ENCODE measurements at regions not wholly inside any gene's neighbourhood (a gene's known extent, or its start where the extent isn't known, plus 50 kb on each side); places are given as distances from the start of the nearest gene placed in this dataset.

GRCh38 chr2:47664817-47665216, 94.0 kb upstream of the KCNK12 start:
- Histone ChIP-seq H3K4me3 (no peak overlapping the region), H3K27ac (no peak overlapping the region), H3K36me3 (no peaks in the 10 kb centered on the region), H3K9me3 (no peaks in the 10 kb centered on the region), H3K27me3 (no peaks in the 10 kb centered on the region), H3K4me1 (no peaks in the 10 kb centered on the region)
- DNase-seq (no peak), ATAC-seq (no peak)
- 62% methylated on average over 4 of the region's 7 CpGs for WGBS (ENCODE audit: insufficient coverage, low coverage, low lambda C conversion rate, missing lambda C conversion rate)
- intact Hi-C loops (cut with DNase I): no loop called here
- TF ChIP-seq, protein P1, sequence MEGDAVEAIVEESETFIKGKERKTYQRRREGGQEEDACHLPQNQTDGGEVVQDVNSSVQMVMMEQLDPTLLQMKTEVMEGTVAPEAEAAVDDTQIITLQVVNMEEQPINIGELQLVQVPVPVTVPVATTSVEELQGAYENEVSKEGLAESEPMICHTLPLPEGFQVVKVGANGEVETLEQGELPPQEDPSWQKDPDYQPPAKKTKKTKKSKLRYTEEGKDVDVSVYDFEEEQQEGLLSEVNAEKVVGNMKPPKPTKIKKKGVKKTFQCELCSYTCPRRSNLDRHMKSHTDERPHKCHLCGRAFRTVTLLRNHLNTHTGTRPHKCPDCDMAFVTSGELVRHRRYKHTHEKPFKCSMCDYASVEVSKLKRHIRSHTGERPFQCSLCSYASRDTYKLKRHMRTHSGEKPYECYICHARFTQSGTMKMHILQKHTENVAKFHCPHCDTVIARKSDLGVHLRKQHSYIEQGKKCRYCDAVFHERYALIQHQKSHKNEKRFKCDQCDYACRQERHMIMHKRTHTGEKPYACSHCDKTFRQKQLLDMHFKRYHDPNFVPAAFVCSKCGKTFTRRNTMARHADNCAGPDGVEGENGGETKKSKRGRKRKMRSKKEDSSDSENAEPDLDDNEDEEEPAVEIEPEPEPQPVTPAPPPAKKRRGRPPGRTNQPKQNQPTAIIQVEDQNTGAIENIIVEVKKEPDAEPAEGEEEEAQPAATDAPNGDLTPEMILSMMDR (IDR thresholded peaks at IDR 0.05): no peak
- TF ChIP-seq POLR2A (IDR thresholded peaks at IDR 0.05): no peak

DNA sequence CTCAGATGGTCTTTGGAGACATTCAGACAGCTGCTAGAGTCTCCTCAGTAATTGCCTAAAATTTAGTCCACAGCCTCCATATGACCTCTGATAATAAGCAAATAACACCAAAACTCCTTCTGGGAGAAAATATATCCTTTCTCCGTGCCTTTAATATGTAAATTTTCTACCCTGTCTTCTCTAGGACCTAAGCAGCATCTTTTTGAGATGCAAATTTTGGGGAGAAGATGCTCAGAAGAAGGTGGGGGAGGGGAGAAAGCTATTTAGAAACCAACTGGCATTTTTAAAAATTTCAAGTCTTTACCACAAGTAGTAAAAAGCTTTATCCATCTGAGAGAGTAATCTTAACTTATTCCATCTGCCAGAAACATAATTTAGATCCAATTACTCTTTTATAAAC, 91.8 kb upstream of the KCNK12 start:
- Histone ChIP-seq H3K4me3 (no peak overlapping the region), H3K27me3 (no peaks in the 10 kb centered on the region), H3K9me3 (no peaks in the 10 kb centered on the region), H3K27ac (no peak overlapping the region), H3K4me1 (no peaks in the 10 kb centered on the region), H3K36me3 (no peaks in the 10 kb centered on the region)
- DNase-seq (no peak), ATAC-seq (no peak)
- 32% methylated on average over 1 of the region's 1 CpG for WGBS (ENCODE audit: insufficient coverage, low coverage, low lambda C conversion rate, missing lambda C conversion rate)
- intact Hi-C loops (cut with DNase I): no loop called here
- TF ChIP-seq POLR2A (IDR thresholded peaks at IDR 0.05): no peak
- TF ChIP-seq, protein P1 (IDR thresholded peaks at IDR 0.05): no peak

GRCh38 chr2:47661310-47661709, 90.5 kb upstream of the KCNK12 start:
- Histone ChIP-seq H3K36me3 (no peaks in the 10 kb centered on the region), H3K9me3 (no peaks in the 10 kb centered on the region), H3K4me3 (no peak overlapping the region), H3K27ac (no peak overlapping the region), H3K4me1 (no peaks in the 10 kb centered on the region), H3K27me3 (no peaks in the 10 kb centered on the region)
- ATAC-seq (no peak), DNase-seq (no peak)
- 69% methylated on average over 3 of the region's 6 CpGs for WGBS (ENCODE audit: insufficient coverage, low coverage, low lambda C conversion rate, missing lambda C conversion rate)
- intact Hi-C loops (cut with DNase I): no loop called here
- TF ChIP-seq, protein P1 (IDR thresholded peaks at IDR 0.05): no peak
- no peak for TF ChIP-seq POLR2A (IDR thresholded peaks at IDR 0.05)

DNA sequence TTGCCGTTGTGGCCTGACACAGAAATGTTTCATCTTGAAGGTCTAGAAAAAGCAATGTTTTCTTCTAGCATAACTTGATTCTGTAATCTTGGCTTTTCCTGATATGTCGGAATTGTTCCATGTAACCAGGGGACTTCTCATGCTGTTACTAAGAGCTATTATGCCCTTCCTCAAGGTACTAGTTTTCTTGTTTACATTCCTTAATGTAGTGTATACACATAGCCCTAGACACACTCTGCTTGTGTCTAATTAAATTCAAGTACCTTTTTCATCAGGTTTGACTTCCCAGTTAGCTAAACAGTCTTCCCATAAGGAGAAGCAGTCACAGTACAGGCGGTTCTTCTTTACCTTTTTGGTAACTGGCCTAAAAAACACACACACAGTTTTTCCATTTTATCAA, 89.4 kb upstream of the KCNK12 start:
- WGBS (ENCODE audit: insufficient coverage, low coverage, low lambda C conversion rate, missing lambda C conversion rate): 62% methylated on average over 3 of the region's 3 CpGs
- no peak for ATAC-seq
- no peaks in the 10 kb centered on the region for H3K9me3 ChIP-seq
- no peaks in the 10 kb centered on the region for H3K4me1 ChIP-seq
- no peak for TF ChIP-seq POLR2A (IDR thresholded peaks at IDR 0.05)
- TF ChIP-seq, protein P1 (IDR thresholded peaks at IDR 0.05): no peak
- intact Hi-C loops (cut with DNase I): no loop called here
- no peaks in the 10 kb centered on the region for H3K27me3 ChIP-seq
- H3K36me3 ChIP-seq: no peaks in the 10 kb centered on the region
- H3K27ac ChIP-seq: no peak overlapping the region
- no peak for DNase-seq
- H3K4me3 ChIP-seq: no peak overlapping the region

Data from right lobe of liver (tissue), 6 donors.